ENCODE measurements at regions not wholly inside any gene's neighbourhood (a gene's known extent, or its start where the extent isn't known, plus 50 kb on each side); places are given as distances from the start of the nearest gene placed in this dataset.

DNA sequence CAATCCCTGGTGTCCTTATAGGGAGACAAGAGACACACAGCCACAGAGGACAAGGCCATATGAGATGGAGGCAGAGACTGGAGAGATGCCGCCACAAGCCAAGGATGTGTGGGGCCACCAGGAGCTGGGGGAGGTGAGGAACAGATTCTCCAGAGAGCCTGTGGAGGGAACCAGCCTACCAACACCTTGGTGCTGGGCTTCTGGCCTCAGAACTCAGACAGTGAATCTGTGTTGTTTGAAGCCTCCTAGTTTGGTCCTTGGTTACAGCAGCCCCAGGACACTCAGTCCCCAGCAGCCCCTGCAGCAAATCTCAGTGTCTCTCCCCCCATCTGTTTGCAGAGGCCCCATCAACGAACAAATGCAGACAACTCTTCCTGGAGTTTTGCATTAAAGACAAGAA is 73.2 kb upstream of the BHLHE23 start:
- Histone ChIP-seq H3K27ac (ENCODE audit: low read depth in 1 of 2, low read length in 2 of 2) (no peak overlapping the region), H3K36me3 (ENCODE audit: control insufficient read depth in 4 of 4, insufficient read depth in 3 of 4, low read depth in 1 of 4, low read length in 3 of 4) (no peaks in the 10 kb centered on the region), H3K9me3 (ENCODE audit: control insufficient read depth in 4 of 4, low read length in 3 of 4) (peaks cover 0 to 15% (median 8%) of the 10 kb centered on the region in 4 donors), H3K4me3 (ENCODE audit: low read depth in 1 of 3, low read length in 3 of 3) (no peak overlapping the region), H3K4me1 (ENCODE audit: control insufficient read depth in 4 of 4, insufficient read depth in 4 of 4, low read length in 3 of 4) (no peaks in the 10 kb centered on the region), H3K27me3 (ENCODE audit: control insufficient read depth in 4 of 4, insufficient read depth in 4 of 4, low read length in 3 of 4) (peaks cover 0 to 6% (median 1%) of the 10 kb centered on the region in 4 donors), H3K9ac (ENCODE audit: low read depth in 1 of 2, low read length in 2 of 2) (no peak overlapping the region)
- WGBS = 48% methylated on average over 2 of the region's 2 CpGs
- TF ChIP-seq JUND (IDR thresholded peaks at IDR 0.05) (no peak), RXRA (IDR thresholded peaks at IDR 0.05) (no peak)
- DNase-seq (ENCODE audit: low spot score) = no peak

DNA sequence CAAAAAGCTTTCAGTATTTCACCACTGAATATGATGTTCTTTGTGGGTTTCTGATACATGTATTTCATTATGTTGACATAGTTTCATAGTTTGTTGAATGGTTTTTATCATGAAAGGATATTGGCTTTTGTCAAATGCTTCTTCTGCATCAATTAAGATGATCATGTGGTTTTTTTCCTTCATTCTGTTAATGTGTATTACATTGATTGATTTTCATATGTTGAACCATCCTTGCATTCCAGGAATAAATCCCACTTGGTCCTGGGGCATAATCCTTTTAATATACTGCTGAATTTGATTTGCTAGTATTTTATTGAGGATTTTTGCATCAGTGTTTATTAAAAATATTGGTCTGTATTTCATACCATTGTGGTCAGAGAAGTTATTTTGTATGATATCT is 70.9 kb upstream of the BHLHE23 start:
- H3K27me3 ChIP-seq (ENCODE audit: control insufficient read depth in 4 of 4, insufficient read depth in 4 of 4, low read length in 3 of 4) = peaks cover 0 to 11% (median 3%) of the 10 kb centered on the region in 4 donors
- no peaks in the 10 kb centered on the region for H3K36me3 ChIP-seq (ENCODE audit: control insufficient read depth in 4 of 4, insufficient read depth in 3 of 4, low read depth in 1 of 4, low read length in 3 of 4)
- peaks cover 0 to 19% (median 8%) of the 10 kb centered on the region in 4 donors for H3K9me3 ChIP-seq (ENCODE audit: control insufficient read depth in 4 of 4, low read length in 3 of 4)
- H3K4me3 ChIP-seq (ENCODE audit: low read depth in 1 of 3, low read length in 3 of 3) = no peak overlapping the region
- no peaks in the 10 kb centered on the region for H3K4me1 ChIP-seq (ENCODE audit: control insufficient read depth in 4 of 4, insufficient read depth in 4 of 4, low read length in 3 of 4)
- no peak for DNase-seq (ENCODE audit: low spot score)
- TF ChIP-seq EGR1 (IDR thresholded peaks at IDR 0.05; ENCODE audit: low read depth in 2 of 2) (no peak), GABPA (IDR thresholded peaks at IDR 0.05 in 1 of 2, conservative IDR thresholded peaks at IDR 0.05 in 1 of 2) (no peak), FOXA2 (IDR thresholded peaks at IDR 0.05) (no peak), HNF4A (conservative IDR thresholded peaks at IDR 0.05) (no peak), RAD21 (IDR thresholded peaks at IDR 0.05) (no peak)
- TF ChIP-seq, protein P1, sequence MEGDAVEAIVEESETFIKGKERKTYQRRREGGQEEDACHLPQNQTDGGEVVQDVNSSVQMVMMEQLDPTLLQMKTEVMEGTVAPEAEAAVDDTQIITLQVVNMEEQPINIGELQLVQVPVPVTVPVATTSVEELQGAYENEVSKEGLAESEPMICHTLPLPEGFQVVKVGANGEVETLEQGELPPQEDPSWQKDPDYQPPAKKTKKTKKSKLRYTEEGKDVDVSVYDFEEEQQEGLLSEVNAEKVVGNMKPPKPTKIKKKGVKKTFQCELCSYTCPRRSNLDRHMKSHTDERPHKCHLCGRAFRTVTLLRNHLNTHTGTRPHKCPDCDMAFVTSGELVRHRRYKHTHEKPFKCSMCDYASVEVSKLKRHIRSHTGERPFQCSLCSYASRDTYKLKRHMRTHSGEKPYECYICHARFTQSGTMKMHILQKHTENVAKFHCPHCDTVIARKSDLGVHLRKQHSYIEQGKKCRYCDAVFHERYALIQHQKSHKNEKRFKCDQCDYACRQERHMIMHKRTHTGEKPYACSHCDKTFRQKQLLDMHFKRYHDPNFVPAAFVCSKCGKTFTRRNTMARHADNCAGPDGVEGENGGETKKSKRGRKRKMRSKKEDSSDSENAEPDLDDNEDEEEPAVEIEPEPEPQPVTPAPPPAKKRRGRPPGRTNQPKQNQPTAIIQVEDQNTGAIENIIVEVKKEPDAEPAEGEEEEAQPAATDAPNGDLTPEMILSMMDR (IDR thresholded peaks at IDR 0.05; ENCODE audit: low read depth, low read length, missing input control) = no peak
- no peak overlapping the region for H3K9ac ChIP-seq (ENCODE audit: low read depth in 1 of 2, low read length in 2 of 2)
- no peak overlapping the region for H3K27ac ChIP-seq (ENCODE audit: low read depth in 1 of 2, low read length in 2 of 2)

DNA sequence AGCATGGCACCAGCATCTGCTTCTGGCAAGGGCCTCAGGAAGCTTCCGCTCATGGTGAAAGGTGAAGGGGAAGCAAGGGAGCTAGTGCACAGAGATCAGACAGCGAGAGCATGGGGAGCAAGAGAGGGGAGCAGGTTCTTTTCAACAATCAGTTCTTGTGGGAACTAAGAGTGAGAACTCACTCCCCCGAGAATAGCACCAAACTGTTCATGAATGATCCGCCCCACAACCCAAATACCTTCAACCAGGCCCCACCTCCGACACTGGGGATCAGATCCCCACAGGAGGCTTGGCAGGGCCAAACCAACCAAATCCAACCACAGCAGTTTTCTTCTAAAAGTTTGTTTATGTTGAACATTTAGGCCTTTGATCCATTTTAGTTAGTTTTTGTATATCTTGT is 69.7 kb upstream of the BHLHE23 start:
- no peak overlapping the region for H3K9ac ChIP-seq (ENCODE audit: low read depth in 1 of 2, low read length in 2 of 2)
- DNase-seq (ENCODE audit: low spot score) = no peak
- H3K9me3 ChIP-seq (ENCODE audit: control insufficient read depth in 4 of 4, low read length in 3 of 4) = peaks cover 0 to 19% (median 8%) of the 10 kb centered on the region in 4 donors
- H3K4me1 ChIP-seq (ENCODE audit: control insufficient read depth in 4 of 4, insufficient read depth in 4 of 4, low read length in 3 of 4) = peaks cover 0 to 3% (median 0%) of the 10 kb centered on the region in 4 donors
- WGBS = 70% methylated on average over 5 of the region's 5 CpGs
- TF ChIP-seq HNF4G (IDR thresholded peaks at IDR 0.05) (no peak), RXRA (IDR thresholded peaks at IDR 0.05) (no peak), YY1 (IDR thresholded peaks at IDR 0.05) (no peak), JUND (IDR thresholded peaks at IDR 0.05) (no peak), FOXA1 (IDR thresholded peaks at IDR 0.05) (no peak), TAF1 (conservative IDR thresholded peaks at IDR 0.05) (no peak), NR2F2 (IDR thresholded peaks at IDR 0.05) (no peak), GABPA (IDR thresholded peaks at IDR 0.05 in 1 of 2, conservative IDR thresholded peaks at IDR 0.05 in 1 of 2) (no peak), EGR1 (IDR thresholded peaks at IDR 0.05; ENCODE audit: low read depth in 2 of 2) (no peak)
- H3K27ac ChIP-seq (ENCODE audit: low read depth in 1 of 2, low read length in 2 of 2) = no peak overlapping the region
- no peak overlapping the region for H3K4me3 ChIP-seq (ENCODE audit: low read depth in 1 of 3, low read length in 3 of 3)
- peaks cover 0 to 11% (median 3%) of the 10 kb centered on the region in 4 donors for H3K27me3 ChIP-seq (ENCODE audit: control insufficient read depth in 4 of 4, insufficient read depth in 4 of 4, low read length in 3 of 4)
- no peaks in the 10 kb centered on the region for H3K36me3 ChIP-seq (ENCODE audit: control insufficient read depth in 4 of 4, insufficient read depth in 3 of 4, low read depth in 1 of 4, low read length in 3 of 4)

DNA sequence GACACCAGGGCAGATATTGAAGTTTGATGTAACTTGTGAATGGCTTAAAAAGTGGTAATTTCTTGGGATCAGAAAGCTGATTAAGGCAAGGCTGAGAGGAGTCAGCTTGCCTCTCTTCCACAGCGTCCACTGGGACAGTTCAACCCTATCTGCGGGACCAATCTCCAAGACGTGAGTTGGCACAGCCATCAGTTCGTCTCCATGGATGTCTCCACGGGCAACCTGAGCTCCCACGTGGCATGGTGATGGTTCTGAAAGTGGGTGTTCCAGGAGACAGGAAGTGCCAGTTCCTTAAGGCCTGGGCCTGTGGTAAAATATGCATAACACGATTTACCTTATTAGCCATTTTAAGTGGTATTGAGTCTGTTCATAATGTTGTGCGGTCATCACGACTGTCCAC is 67.9 kb upstream of the BHLHE23 start:
- Histone ChIP-seq H3K9me3 (ENCODE audit: control insufficient read depth in 4 of 4, low read length in 3 of 4) (peaks cover 0 to 19% (median 5%) of the 10 kb centered on the region in 4 donors), H3K9ac (ENCODE audit: low read depth in 1 of 2, low read length in 2 of 2) (no peak overlapping the region), H3K27ac (ENCODE audit: low read depth in 1 of 2, low read length in 2 of 2) (no peak overlapping the region), H3K4me1 (ENCODE audit: control insufficient read depth in 4 of 4, insufficient read depth in 4 of 4, low read length in 3 of 4) (peaks cover 0 to 3% (median 0%) of the 10 kb centered on the region in 4 donors), H3K27me3 (ENCODE audit: control insufficient read depth in 4 of 4, insufficient read depth in 4 of 4, low read length in 3 of 4) (peaks cover 0 to 11% (median 4%) of the 10 kb centered on the region in 4 donors), H3K36me3 (ENCODE audit: control insufficient read depth in 4 of 4, insufficient read depth in 3 of 4, low read depth in 1 of 4, low read length in 3 of 4) (no peaks in the 10 kb centered on the region), H3K4me3 (ENCODE audit: low read depth in 1 of 3, low read length in 3 of 3) (no peak overlapping the region)
- DNase-seq (ENCODE audit: low spot score) = no peak
- no peak for TF ChIP-seq FOXA1 (IDR thresholded peaks at IDR 0.05)
- TF ChIP-seq TAF1 (conservative IDR thresholded peaks at IDR 0.05) = no peak
- TF ChIP-seq, protein P2, sequence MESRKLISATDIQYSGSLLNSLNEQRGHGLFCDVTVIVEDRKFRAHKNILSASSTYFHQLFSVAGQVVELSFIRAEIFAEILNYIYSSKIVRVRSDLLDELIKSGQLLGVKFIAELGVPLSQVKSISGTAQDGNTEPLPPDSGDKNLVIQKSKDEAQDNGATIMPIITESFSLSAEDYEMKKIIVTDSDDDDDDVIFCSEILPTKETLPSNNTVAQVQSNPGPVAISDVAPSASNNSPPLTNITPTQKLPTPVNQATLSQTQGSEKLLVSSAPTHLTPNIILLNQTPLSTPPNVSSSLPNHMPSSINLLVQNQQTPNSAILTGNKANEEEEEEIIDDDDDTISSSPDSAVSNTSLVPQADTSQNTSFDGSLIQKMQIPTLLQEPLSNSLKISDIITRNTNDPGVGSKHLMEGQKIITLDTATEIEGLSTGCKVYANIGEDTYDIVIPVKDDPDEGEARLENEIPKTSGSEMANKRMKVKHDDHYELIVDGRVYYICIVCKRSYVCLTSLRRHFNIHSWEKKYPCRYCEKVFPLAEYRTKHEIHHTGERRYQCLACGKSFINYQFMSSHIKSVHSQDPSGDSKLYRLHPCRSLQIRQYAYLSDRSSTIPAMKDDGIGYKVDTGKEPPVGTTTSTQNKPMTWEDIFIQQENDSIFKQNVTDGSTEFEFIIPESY (IDR thresholded peaks at IDR 0.05) = no peak
- no peak for TF ChIP-seq JUND (IDR thresholded peaks at IDR 0.05)
- TF ChIP-seq, protein P3, sequence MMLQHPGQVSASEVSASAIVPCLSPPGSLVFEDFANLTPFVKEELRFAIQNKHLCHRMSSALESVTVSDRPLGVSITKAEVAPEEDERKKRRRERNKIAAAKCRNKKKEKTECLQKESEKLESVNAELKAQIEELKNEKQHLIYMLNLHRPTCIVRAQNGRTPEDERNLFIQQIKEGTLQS (IDR thresholded peaks at IDR 0.05) = no peak
- no peak for TF ChIP-seq NR2F2 (IDR thresholded peaks at IDR 0.05)
- no peak for TF ChIP-seq EGR1 (IDR thresholded peaks at IDR 0.05; ENCODE audit: low read depth in 2 of 2)
- no peak for TF ChIP-seq GABPA (IDR thresholded peaks at IDR 0.05 in 1 of 2, conservative IDR thresholded peaks at IDR 0.05 in 1 of 2)
- TF ChIP-seq FOXA2 (IDR thresholded peaks at IDR 0.05) = no peak
- TF ChIP-seq, protein P1 (IDR thresholded peaks at IDR 0.05; ENCODE audit: low read depth, low read length, missing input control) = no peak
- no peak for TF ChIP-seq SP1 (IDR thresholded peaks at IDR 0.05)
- no peak for TF ChIP-seq RAD21 (IDR thresholded peaks at IDR 0.05)
- WGBS = 69% methylated on average over 9 of the region's 9 CpGs
